Breast epithelium (tissue), 3 donors: ENCODE measurements at regions not wholly inside any gene's neighbourhood (a gene's known extent, or its start where the extent isn't known, plus 50 kb on each side); places are given as distances from the start of the nearest gene placed in this dataset.

Experiments used
- POLR2A ChIP-seq: fragments of 450-650 bp; IDR thresholded peaks from one replicate; pipeline ENCODE4 v1.6.1; 2016; ENCODE audit warnings: antibody characterized with exemption, mild to moderate bottlenecking, moderate library complexity
- POLR2AphosphoS5 ChIP-seq, 3 donors: sonication (generic); formaldehyde crosslinking; IDR thresholded peaks; one replicate each; pipeline ENCODE4 v1.6.1; 2017; ENCODE audit warnings: antibody characterized with exemption in 3 of 3

DNA sequence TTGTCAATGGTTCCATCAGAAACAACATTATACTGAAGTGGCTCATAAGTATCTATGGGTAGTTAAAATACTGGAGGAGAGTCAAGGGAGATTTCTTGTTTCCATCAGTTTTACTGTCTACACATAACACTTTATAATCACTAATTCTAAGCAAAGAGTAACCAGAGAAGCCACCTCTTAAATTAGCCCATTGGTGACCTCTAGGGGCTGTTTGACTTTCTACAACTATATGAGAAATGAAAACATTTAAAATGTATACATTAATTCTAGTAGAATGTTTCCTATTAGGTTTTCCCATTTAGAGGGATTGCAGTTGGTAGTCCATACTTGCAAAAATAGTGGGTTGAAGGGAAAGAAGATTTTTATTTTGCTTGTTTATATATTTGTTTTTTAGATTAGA is 504.3 kb downstream of the FAM181B start:
- TF ChIP-seq POLR2AphosphoS5 (IDR thresholded peaks at IDR 0.05): no peak
- TF ChIP-seq POLR2A: no peak
